ENCODE measurements at regions not wholly inside any gene's neighbourhood (a gene's known extent, or its start where the extent isn't known, plus 50 kb on each side); places are given as distances from the start of the nearest gene placed in this dataset.

- TF ChIP-seq, protein P1, sequence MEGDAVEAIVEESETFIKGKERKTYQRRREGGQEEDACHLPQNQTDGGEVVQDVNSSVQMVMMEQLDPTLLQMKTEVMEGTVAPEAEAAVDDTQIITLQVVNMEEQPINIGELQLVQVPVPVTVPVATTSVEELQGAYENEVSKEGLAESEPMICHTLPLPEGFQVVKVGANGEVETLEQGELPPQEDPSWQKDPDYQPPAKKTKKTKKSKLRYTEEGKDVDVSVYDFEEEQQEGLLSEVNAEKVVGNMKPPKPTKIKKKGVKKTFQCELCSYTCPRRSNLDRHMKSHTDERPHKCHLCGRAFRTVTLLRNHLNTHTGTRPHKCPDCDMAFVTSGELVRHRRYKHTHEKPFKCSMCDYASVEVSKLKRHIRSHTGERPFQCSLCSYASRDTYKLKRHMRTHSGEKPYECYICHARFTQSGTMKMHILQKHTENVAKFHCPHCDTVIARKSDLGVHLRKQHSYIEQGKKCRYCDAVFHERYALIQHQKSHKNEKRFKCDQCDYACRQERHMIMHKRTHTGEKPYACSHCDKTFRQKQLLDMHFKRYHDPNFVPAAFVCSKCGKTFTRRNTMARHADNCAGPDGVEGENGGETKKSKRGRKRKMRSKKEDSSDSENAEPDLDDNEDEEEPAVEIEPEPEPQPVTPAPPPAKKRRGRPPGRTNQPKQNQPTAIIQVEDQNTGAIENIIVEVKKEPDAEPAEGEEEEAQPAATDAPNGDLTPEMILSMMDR (IDR thresholded peaks at IDR 0.05; ENCODE audit: unreplicated experiment), result no peak
- peaks cover 7% of the 10 kb centered on the region for H3K27me3 Mint-ChIP-seq
- H3K4me3 Mint-ChIP-seq (ENCODE audit: low read depth), result no peak overlapping the region
- no peaks in the 10 kb centered on the region for H3K36me3 Mint-ChIP-seq (ENCODE audit: insufficient read depth)
- no peaks in the 10 kb centered on the region for H3K9me3 Mint-ChIP-seq (ENCODE audit: low read depth)
- no peak for DNase-seq (ENCODE audit: low spot score, unreplicated experiment)
- peaks cover 7% of the 10 kb centered on the region for H3K4me1 Mint-ChIP-seq (ENCODE audit: low read depth)
- no peak overlapping the region for H3K27ac Mint-ChIP-seq
These were observed 215.4 kb upstream of the C14orf180 start for GRCh38 chr14:104363891-104364760.

DNA sequence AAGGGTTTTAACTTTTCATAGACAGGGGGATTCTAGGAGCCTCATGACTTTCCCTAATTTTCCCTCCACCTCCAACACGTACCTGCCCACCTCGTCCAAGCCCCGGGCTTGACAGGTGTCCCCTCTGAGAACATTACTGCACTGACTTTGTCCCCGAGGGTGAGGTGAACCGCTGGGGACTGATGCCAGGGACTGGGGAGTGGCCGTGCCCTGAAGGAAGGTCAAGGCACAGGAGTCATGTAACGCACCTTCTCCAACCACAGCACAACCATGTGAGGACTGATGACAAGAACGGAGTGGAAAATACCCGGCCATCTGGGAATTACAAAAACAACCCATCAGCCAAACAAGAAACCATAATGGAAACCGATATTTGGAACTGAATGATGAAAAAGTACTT, 214.7 kb upstream of the C14orf180 start:
- TF ChIP-seq, protein P1 (IDR thresholded peaks at IDR 0.05; ENCODE audit: unreplicated experiment), result no peak
- Mint-ChIP-seq H3K4me1 (ENCODE audit: low read depth) (peaks cover 8% of the 10 kb centered on the region), H3K27ac (no peak overlapping the region), H3K4me3 (ENCODE audit: low read depth) (no peak overlapping the region), H3K27me3 (peaks cover 9% of the 10 kb centered on the region), H3K9me3 (ENCODE audit: low read depth) (no peaks in the 10 kb centered on the region), H3K36me3 (ENCODE audit: insufficient read depth) (no peaks in the 10 kb centered on the region)
- no peak for DNase-seq (ENCODE audit: low spot score, unreplicated experiment)

- no peaks in the 10 kb centered on the region for H3K9me3 Mint-ChIP-seq (ENCODE audit: low read depth)
- TF ChIP-seq, protein P1 (IDR thresholded peaks at IDR 0.05; ENCODE audit: unreplicated experiment), result no peak
- DNase-seq (ENCODE audit: low spot score, unreplicated experiment), result no peak
- H3K4me3 Mint-ChIP-seq (ENCODE audit: low read depth), result no peak overlapping the region
- H3K27ac Mint-ChIP-seq, result no peak overlapping the region
- H3K27me3 Mint-ChIP-seq, result peaks cover 12% of the 10 kb centered on the region
- H3K4me1 Mint-ChIP-seq (ENCODE audit: low read depth), result peaks cover 9% of the 10 kb centered on the region
- H3K36me3 Mint-ChIP-seq (ENCODE audit: insufficient read depth), result no peaks in the 10 kb centered on the region
These were observed 212.4 kb upstream of the C14orf180 start for GRCh38 chr14:104366931-104367865.

DNA sequence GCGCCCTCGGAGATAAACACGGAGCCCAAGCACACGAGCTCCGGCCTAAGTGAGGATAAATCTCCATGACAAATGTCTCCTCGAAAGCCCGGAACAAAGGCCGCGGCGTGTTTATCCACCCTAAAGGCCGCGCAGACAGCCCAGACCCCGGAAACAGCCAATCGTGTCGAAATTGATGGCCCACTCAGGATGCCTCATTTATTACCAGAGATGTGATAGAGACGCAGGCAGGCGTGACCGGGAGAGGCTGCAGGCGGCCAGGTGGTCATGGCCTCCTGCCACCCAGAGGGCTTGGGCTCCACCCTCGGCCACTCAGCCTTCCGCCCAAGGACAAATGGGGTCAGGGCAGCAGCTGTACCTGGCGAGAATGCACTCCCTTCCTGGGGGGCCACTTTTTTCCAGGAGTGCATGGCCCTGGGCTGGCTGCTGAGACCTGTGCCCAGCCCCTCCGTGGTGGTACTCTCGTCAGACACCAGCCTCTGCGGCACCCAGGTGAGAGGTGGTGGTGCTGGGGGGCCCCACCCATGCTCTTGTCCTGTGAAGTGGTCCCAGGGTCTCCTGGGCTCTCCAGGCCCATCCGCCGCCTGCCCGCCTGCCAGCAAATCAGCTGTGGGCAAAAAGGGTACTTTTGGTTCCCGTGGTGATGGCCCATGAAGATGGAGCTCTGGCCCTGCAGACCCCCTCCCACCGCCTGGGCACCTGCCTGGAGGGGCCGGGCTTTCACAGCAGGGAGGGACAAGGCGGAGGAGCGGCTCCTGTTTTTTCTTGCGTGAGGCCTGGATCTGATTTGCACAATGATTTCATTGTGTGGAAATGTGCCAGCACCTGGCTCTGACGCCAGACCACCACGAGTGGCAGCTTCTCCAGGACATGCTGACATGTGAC, 211.5 kb upstream of the C14orf180 start:
- TF ChIP-seq, protein P1 (IDR thresholded peaks at IDR 0.05; ENCODE audit: unreplicated experiment), result no peak
- Mint-ChIP-seq H3K4me3 (ENCODE audit: low read depth) (no peak overlapping the region), H3K9me3 (ENCODE audit: low read depth) (no peaks in the 10 kb centered on the region), H3K27ac (no peak overlapping the region), H3K36me3 (ENCODE audit: insufficient read depth) (no peaks in the 10 kb centered on the region), H3K4me1 (ENCODE audit: low read depth) (peaks cover 7% of the 10 kb centered on the region), H3K27me3 (peaks cover 14% of the 10 kb centered on the region)
- no peak for DNase-seq (ENCODE audit: low spot score, unreplicated experiment)
